HG02938 (cell line): ENCODE measurements at regions not wholly inside any gene's neighbourhood (a gene's known extent, or its start where the extent isn't known, plus 50 kb on each side); places are given as distances from the start of the nearest gene placed in this dataset.

Source experiments
- ATAC-seq: cut with Tn5 transposase; IDR thresholded peaks from one replicate; pipeline ENCODE4 v1.9.1; 2021; ENCODE audit warnings: mild to moderate bottlenecking, moderate library complexity; ENCODE audit not compliant: unreplicated experiment

DNA sequence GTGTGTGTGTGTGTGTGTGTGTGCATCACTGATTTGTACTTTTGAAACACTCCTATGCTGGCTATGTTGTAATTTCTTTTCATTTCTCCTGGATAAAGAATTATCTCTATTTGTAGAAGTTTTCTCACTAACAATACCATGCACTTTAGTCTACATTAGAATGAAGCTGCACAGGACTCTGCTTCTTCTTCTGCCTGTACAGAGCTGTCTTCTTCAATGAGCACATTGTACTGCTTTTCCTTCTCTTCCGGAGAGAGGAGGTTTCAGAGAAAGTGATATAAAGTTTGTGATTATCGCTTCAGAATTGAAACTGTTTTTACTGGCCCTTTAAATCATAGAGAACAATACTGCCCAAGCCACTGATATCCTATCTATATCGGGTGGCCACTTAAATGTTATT, 677.0 kb downstream of the NR2F1-AS1 start:
- ATAC-seq = no peak

- no peak for ATAC-seq
These were observed 681.4 kb downstream of the NR2F1-AS1 start for GRCh38 chr5:92899611-92900010.

DNA sequence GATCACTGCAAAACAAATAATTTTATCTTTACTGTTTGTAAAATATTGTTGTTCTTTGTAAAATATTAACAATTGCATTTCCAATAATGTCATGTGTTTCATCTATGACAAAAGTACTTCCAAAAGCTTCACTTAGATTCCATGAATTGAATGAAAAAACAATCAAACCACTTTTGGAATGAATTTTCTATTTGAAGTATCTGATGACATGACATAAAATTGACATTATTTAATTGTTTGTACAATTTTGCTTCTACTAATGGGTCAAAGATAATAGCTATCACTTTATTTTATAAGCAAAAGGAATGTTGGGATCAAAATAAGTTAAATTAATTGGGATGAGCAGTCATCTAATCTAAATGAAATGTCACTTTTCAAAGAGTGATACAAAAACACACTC, 684.3 kb downstream of the NR2F1-AS1 start:
- no peak for ATAC-seq

GRCh38 chr5:92890841-92891244, 690.2 kb downstream of the NR2F1-AS1 start:
- ATAC-seq = no peak

GRCh38 chr5:92889140-92889539, 691.9 kb downstream of the NR2F1-AS1 start:
- ATAC-seq = no peak

DNA sequence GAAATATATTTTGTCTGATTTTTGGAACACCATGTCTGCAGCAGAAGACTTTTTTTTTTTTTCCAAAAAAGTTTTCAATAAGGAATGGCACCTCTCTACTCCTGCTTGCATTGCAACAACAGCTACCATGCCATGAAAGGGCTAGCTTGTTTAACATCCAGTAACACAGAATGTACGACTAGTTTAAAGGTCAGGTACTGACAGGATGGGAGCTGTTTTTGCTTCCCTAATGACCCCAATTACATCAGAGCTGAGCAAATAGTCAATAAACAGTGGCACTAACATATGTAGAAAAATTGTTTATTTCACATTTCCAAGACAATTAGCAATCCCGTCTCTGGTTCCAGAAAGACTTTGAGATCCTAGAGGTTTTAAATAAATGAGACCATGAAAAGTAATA, 693.8 kb downstream of the NR2F1-AS1 start:
- ATAC-seq = no peak

DNA sequence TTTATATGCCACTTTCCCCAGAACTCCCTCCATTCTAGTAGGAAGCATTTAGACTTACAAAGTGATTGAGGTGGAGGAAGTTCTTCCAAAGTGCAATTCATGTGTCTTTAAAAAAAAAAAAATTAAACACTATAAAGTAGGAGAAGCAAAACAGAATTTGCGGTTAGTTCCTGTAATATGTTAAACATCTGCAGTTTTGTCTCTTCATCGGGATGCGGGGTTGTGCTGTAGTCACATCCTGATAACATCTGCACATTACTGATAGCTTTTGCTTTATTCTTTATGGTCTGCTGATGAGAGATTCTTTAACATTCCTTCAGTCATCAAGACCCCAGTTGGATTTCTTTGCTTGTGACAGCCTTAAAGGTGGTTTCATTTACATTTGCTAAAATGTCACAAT, 694.3 kb downstream of the NR2F1-AS1 start:
- no peak for ATAC-seq

- ATAC-seq = no peak
These were observed 695.1 kb downstream of the NR2F1-AS1 start for GRCh38 chr5:92885950-92886349.

DNA sequence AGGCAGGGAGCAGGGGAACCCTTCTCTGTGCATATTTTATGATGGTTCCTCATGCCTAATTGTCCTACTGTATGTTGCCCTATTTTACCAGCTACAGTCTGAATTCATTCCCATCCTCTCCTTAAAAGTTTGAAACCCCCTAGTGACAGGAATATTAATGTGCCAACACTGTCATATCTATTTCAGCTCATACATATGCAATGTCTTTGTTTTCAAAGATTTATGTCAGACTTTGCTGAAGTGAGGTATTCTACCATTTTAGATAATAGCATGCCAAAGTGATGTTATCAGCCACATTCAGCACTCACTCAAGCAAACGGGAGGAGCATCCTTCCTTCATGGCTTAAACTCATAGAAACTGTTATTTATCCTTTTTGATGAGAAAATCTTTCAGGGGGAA, 696.5 kb downstream of the NR2F1-AS1 start:
- no peak for ATAC-seq

GRCh38 chr5:92879806-92880543, 701.0 kb downstream of the NR2F1-AS1 start:
- no peak for ATAC-seq

DNA sequence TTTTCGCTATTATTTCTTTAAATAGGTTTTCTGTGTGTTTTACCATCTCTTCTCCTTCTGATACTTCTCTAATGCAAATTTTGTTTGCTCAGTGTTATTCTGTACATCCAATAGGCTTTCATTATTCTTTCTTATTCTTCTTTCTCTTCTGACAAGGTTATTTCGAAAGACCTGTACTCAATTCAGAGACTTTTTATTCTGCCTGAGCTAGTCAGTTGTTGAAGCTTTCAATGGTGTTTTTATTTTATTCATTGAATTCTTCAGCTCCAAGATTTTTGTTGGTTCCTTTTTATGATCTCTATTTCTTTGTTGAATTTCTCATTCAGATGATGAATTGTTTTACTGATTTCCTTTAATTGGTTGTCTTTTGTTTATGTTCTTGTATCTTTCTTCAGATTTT, 706.2 kb downstream of the NR2F1-AS1 start:
- ATAC-seq = no peak

DNA sequence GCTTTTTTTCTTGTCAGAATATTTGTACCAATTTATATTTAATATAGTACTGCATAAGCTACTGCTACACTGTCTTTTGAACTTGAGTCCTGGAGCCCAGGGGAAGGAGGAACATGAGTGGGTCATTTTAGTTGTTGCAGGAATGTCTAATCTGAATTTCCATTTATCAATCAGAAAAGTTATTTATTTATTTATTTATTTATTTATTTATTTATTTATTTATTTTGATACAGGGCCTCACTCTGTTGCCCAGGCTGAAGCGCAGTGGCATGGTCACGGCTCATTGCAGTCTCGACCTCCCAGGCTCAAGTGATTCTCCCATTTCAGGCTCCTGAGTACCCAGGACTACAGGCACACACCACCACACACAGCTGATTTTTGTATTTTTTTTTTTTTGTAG, 712.6 kb downstream of the NR2F1-AS1 start:
- ATAC-seq = no peak

GRCh38 chr5:92864591-92864990, 716.4 kb downstream of the NR2F1-AS1 start:
- no peak for ATAC-seq

DNA sequence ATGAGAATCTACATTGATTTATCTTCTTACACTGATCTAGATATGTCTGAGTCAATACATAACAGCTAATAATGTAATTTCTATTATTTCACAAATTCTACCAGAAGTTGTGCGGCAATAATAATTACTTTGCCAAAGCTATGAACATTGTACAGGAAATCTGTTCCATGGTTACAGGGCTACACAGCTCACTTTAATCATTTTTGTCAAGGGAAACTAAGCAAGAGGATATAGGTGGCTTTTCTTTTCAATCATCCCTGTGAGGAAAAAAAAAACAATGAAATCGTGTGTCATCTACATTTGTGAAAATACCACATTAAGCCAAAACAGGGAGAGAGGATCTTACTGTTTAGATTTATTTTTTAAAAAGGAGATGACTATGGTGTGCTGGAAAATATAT, 717.4 kb downstream of the NR2F1-AS1 start:
- no peak for ATAC-seq

DNA sequence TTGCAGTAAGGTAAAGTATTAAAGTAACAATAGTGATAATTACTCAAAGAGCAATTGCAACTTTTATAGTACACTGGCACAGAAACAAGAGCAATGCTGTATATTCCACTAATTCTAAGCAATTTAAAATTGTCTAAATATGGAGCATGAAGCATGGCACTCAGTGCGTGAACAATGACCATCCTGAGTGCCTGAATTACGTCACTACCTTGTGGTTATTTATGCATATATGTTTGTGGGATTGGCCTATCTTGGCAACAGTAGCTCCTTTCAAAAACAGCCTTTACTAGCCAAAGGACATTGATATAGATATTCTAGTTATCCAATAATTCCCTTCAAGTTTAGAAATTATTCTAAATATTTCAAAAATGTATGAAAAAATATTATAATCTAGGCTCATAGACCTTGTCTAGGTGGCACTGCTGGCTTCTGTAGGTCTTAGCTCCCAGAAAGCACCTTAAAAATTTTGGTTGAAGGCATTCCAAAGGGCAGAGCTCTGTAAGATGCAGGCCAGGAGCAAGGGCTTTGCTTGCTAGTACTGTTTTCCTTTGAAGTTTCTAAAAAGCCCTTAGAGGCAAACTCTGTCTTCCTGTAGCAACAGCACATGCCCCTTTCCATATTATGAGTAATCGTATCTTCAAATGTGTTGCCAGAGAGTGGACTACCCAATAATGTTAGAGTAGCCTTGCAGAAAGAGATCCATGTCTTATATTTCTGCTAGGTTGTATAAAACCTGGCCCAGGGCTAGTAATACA, 719.3 kb downstream of the NR2F1-AS1 start:
- ATAC-seq = no peak

GRCh38 chr5:92860061-92860460, 721.0 kb downstream of the NR2F1-AS1 start:
- ATAC-seq = no peak

DNA sequence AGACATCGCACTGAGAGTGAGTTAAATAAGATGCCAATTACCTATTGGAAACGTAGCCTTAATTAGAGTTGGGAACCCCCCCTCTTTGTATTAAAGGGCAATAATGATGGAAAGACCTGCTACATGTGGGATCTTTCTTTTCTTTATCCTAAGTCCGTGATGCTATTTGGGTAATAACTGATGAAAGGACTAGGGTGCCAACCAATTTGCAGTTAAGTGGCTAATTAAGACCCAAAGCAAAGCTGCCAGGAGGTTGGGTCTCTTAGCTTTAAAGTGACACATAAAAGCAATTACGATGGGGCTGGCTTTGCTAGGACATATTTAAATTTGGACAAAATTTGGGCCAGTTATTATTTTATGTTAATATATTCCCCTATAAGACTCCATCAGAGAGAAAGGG, 728.8 kb downstream of the NR2F1-AS1 start:
- no peak for ATAC-seq

- no peak for ATAC-seq
These were observed 730.1 kb downstream of the NR2F1-AS1 start for GRCh38 chr5:92850886-92851285.

GRCh38 chr5:92849756-92850155, 731.3 kb downstream of the NR2F1-AS1 start:
- no peak for ATAC-seq

DNA sequence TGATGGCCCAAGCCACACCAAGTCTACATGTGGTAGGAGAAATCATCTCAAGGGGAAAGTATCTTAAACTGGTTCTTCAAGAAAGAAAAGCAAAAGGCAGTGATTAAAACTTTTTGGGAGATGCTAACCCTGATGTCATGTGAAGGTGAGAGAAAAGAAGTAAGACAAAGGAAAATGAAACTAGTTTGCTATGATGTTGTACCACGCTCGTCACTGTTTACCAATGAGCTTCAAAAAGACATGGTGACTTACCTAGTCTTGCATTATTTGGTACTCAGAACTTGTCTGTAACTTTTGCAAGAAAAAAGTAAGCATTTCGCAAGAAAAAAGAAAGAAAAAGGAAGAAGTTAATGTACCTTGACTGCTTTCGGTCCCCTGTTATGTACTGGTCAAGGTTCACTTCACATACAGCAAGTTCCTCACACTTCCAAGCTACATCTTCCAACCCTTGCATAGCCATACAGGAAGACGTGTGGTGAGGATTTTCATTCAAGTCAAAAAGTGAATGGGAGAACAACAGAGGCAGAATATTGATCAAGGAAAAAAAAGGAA, 739.3 kb downstream of the NR2F1-AS1 start:
- no peak for ATAC-seq

GRCh38 chr5:92838253-92838652, 742.8 kb downstream of the NR2F1-AS1 start:
- no peak for ATAC-seq
